Heart right ventricle (tissue), 16 donors: ENCODE measurements at regions not wholly inside any gene's neighbourhood (a gene's known extent, or its start where the extent isn't known, plus 50 kb on each side); places are given as distances from the start of the nearest gene placed in this dataset.

ENCODE experiments used
- ATAC-seq, 8 donors: fragments of 200-7000 bp; cut with Tn5 transposase; one replicate each; pipeline ENCODE4 v1.9.1; 2020; ENCODE audit warnings: mild to moderate bottlenecking in 8 of 8, moderate library complexity in 8 of 8, moderate number of reproducible peaks in 1 of 8
- DNase-seq, 2 donors: peaks; one replicate each; pipeline ENCODE4 v3.0.0-alpha.2; 2020
- H3K27ac ChIP-seq, 10 donors: fragments of 200-600 bp; sonication (generic) in 2 of 10; one replicate each; pipeline versions ENCODE4 v1.5.0 to v1.8.0; 2020 to 2022; ENCODE audit warnings: mild to moderate bottlenecking in 3 of 10
- H3K27me3 ChIP-seq, 7 donors: fragments of 200-600 bp; one replicate each; pipeline ENCODE4 v1.8.0; 2021 to 2022; ENCODE audit warnings: mild to moderate bottlenecking in 2 of 7
- H3K36me3 ChIP-seq, 9 donors: fragments of 200-600 bp; sonication (generic) in 1 of 9; one replicate each; pipeline versions ENCODE4 v1.5.0 to v1.8.0; 2020 to 2022; ENCODE audit warnings: mild to moderate bottlenecking in 2 of 9
- H3K4me1 ChIP-seq, 9 donors: fragments of 200-600 bp; sonication (generic) in 1 of 9; one replicate each; pipeline versions ENCODE4 v1.5.0 to v1.8.0; 2020 to 2022; ENCODE audit warnings: mild to moderate bottlenecking in 4 of 9
- H3K4me3 ChIP-seq, 10 donors: fragments of 200-600 bp; sonication (generic) in 2 of 10; one replicate each; pipeline versions ENCODE4 v1.5.0 to v1.8.0; 2020 to 2022; ENCODE audit warnings: mild to moderate bottlenecking in 7 of 10, moderate library complexity in 2 of 10
- H3K9me3 ChIP-seq, 11 donors: fragments of 200-600 bp in 10 of 11; sonication (generic) in 2 of 11; one replicate each; pipeline versions ENCODE4 v1.5.0 to v1.8.0; 2013 to 2022; ENCODE audit warnings: mild to moderate bottlenecking in 2 of 11, control low read depth in 1 of 11, moderate library complexity in 1 of 11
- CTCF ChIP-seq, 9 donors: fragments of 200-600 bp; sonication (generic) in 2 of 9; IDR thresholded peaks; one replicate each; pipeline versions ENCODE4 v1.5.0 to v1.8.0; 2021 to 2022; ENCODE audit warnings: antibody characterized with exemption in 9 of 9, mild to moderate bottlenecking in 5 of 9, moderate library complexity in 1 of 9
- WGBS, 2 donors: extraction: QIAGEN DNeasy Blood & Tissue Kit; methylation state at CpG; one replicate each; pipeline ENCODE4 v1.1.7; 2013; ENCODE audit warnings: inconsistent platforms in 1 of 2; 5-methylcytosine and 5-hydroxymethylcytosine counted together
- intact Hi-C, 10 donors: fragments of 100-400 bp; cut with DNase I; formaldehyde crosslinking; loops; one replicate each; pipeline versions ENCODE4 v1.11.1 to v1.14.2; 2022
- donor health status: Arrhythmogenic right ventricular cardiomyopathy.
- donor health status: ischemic (EF 13 %, LVEDD 7.1; RV severe dilation, severe dysfunction).
- donor health status: healthy with polysubstance abuse.
- donor health status: DM: no; HTN: yes; CAD: no.
- donor health status: DM: no; HTN: no; CAD: no.
- donor health status: ischemic (EF 25% LVEDD 6.9; RV normal size, moderate dysfunction).
- donor health status: ischemic (EF 25% LVEDD 5.7; RV mildly dilated, moderate dysfunction).
- donor health status: healthy.
- donor health status: DM: yes; HTN: yes; CAD: no.
- donor health status: Ischemic cardiomyopathy.
- donor health status: ischemic (EF 35%, LVEDD 5.7; RV mildly dilated, moderate dysfunction).
- donor health status: nonischemic (EF 11% LVEDD 7.7; RV severe dilation, severe dysfunction).
- donor health status: DM: yes; HTN: yes; CAD: no.
- donor health status: PGD.
- donor health status: ischemic (EF 29% LVEDD 5.4; RV normal size, mild dysfunction).
- donor health status: nonischemic (EF 23%, LVEDD 6.1; RV moderate dilation, normal function).

- DNase-seq = no peak
- 83 to 91% methylated on average over 5 of the region's 5 CpGs for WGBS, 2 donors
- H3K4me1 ChIP-seq = no peaks in the 10 kb centered on the region
- H3K27ac ChIP-seq = no peak overlapping the region
- ATAC-seq = no peak
- H3K27me3 ChIP-seq = no peaks in the 10 kb centered on the region
- H3K4me3 ChIP-seq = no peak overlapping the region
- intact Hi-C loops = no loop called here
- no peaks in the 10 kb centered on the region for H3K36me3 ChIP-seq
- no peak for TF ChIP-seq CTCF (IDR thresholded peaks at IDR 0.05)
- no peaks in the 10 kb centered on the region for H3K9me3 ChIP-seq
Observed at GRCh38 chr6:19597809-19598320, 239.3 kb upstream of the ID4 start.

GRCh38 chr6:19599796-19600464, 237.2 kb upstream of the ID4 start:
- no peak for ATAC-seq
- 76 to 90% methylated on average over 5 of the region's 5 CpGs for WGBS, 2 donors
- Histone ChIP-seq H3K9me3 (no peaks in the 10 kb centered on the region), H3K4me1 (no peaks in the 10 kb centered on the region), H3K27ac (no peak overlapping the region), H3K4me3 (no peak overlapping the region), H3K27me3 (no peaks in the 10 kb centered on the region), H3K36me3 (no peaks in the 10 kb centered on the region)
- no peak for DNase-seq
- TF ChIP-seq CTCF (IDR thresholded peaks at IDR 0.05) = no peak
- intact Hi-C loops = no loop called here

GRCh38 chr6:19602434-19603013, 234.6 kb upstream of the ID4 start:
- no peak overlapping the region for H3K4me3 ChIP-seq
- no peak overlapping the region for H3K27ac ChIP-seq
- TF ChIP-seq CTCF (IDR thresholded peaks at IDR 0.05) = no peak
- 47 to 52% methylated on average over 2 of the region's 2 CpGs for WGBS, 2 donors
- H3K4me1 ChIP-seq = no peaks in the 10 kb centered on the region
- H3K36me3 ChIP-seq = no peaks in the 10 kb centered on the region
- intact Hi-C loops = no loop called here
- H3K27me3 ChIP-seq = no peaks in the 10 kb centered on the region
- H3K9me3 ChIP-seq = no peaks in the 10 kb centered on the region
- DNase-seq (no peak), ATAC-seq (no peak)

GRCh38 chr6:19603721-19604120, 233.4 kb upstream of the ID4 start:
- ATAC-seq (no peak), DNase-seq (no peak)
- H3K9me3 ChIP-seq = no peaks in the 10 kb centered on the region
- TF ChIP-seq CTCF (IDR thresholded peaks at IDR 0.05) = no peak
- no peak overlapping the region for H3K27ac ChIP-seq
- no peaks in the 10 kb centered on the region for H3K4me1 ChIP-seq
- intact Hi-C loops = no loop called here
- H3K4me3 ChIP-seq = no peak overlapping the region
- WGBS, 2 donors = 30 to 53% methylated on average over 1 of the region's 1 CpG
- no peaks in the 10 kb centered on the region for H3K27me3 ChIP-seq
- no peaks in the 10 kb centered on the region for H3K36me3 ChIP-seq
